PC-9 (cell line): ENCODE measurements at regions not wholly inside any gene's neighbourhood (a gene's known extent, or its start where the extent isn't known, plus 50 kb on each side); places are given as distances from the start of the nearest gene placed in this dataset.

Experiments
- BruUV-seq: library from RNA; stranded (reverse); fragments of 400-500 nt; replicated peaks from 2 replicates; lab custom pipeline; 2021; lab: Mats Ljungman, UMichigan
- CTCF ChIA-PET: fragments of 300-600 bp; sonication (Branson Sonifier 250); formaldehyde crosslinking; loops from one replicate; lab custom pipeline; 2022; ENCODE audit warnings: antibody characterized with exemption; lab: Charles Lee
- POLR2A ChIA-PET: fragments of 300-600 bp; sonication (Branson Sonifier 250); formaldehyde crosslinking; loops from one replicate; lab custom pipeline; 2022; ENCODE audit warnings: antibody characterized with exemption; ENCODE audit not compliant: unreplicated experiment; lab: Charles Lee
- DNase-seq, 2 experiments: peaks; one replicate each; pipeline versions ENCODE4 v3.0.0 to v3.0.0-alpha.2; 2015 to 2022; ENCODE audit warnings: mixed read lengths in 1 of 2
- H2AFZ ChIP-seq: fragments of 200-600 bp; sonication (generic); 2 replicates; pipeline ENCODE4 v1.8.1; 2017; ENCODE audit warnings: antibody characterized with exemption
- H3F3A ChIP-seq: fragments of 200-600 bp; sonication (generic); 2 replicates; pipeline ENCODE4 v1.8.1; 2017; ENCODE audit warnings: antibody characterized with exemption, mild to moderate bottlenecking, low read depth; ENCODE audit not compliant: insufficient read depth
- H3K27ac ChIP-seq: fragments of 200-600 bp; sonication (generic); 2 replicates; pipeline ENCODE4 v1.6.1; 2016; ENCODE audit warnings: mixed run types
- H3K27me3 ChIP-seq: fragments of 200-600 bp; sonication (generic); 2 replicates; pipeline ENCODE4 v1.6.1; 2016; ENCODE audit warnings: low read depth, mixed run types; ENCODE audit not compliant: insufficient read depth
- H3K36me3 ChIP-seq: fragments of 200-600 bp; sonication (generic); 2 replicates; pipeline ENCODE4 v1.6.1; 2016; ENCODE audit warnings: low read depth, mixed run types
- H3K4me1 ChIP-seq: fragments of 200-600 bp; sonication (generic); replicated peaks from 2 replicates; pipeline ENCODE4 v1.6.1; 2016; ENCODE audit warnings: mixed run types; ENCODE audit not compliant: insufficient read depth
- H3K4me2 ChIP-seq: fragments of 200-600 bp; sonication (generic); 2 replicates; pipeline ENCODE4 v1.6.1; 2017; ENCODE audit warnings: mixed run types
- H3K4me3 ChIP-seq: fragments of 200-600 bp; sonication (generic); 2 replicates; pipeline ENCODE4 v1.6.1; 2016; ENCODE audit warnings: mixed run types
- H3K79me2 ChIP-seq: fragments of 200-600 bp; sonication (generic); 2 replicates; pipeline ENCODE4 v1.6.1; 2017; ENCODE audit warnings: low read depth, mixed run types
- H3K9me2 ChIP-seq: fragments of 200-600 bp; sonication (generic); 2 replicates; pipeline ENCODE4 v1.8.1; 2017; ENCODE audit warnings: mild to moderate bottlenecking; ENCODE audit not compliant: insufficient read depth
- H3K9me3 ChIP-seq: fragments of 200-600 bp; sonication (generic); 2 replicates; pipeline ENCODE4 v1.8.1; 2016; ENCODE audit warnings: low read depth; ENCODE audit not compliant: insufficient read depth
- H4K20me1 ChIP-seq: fragments of 200-600 bp; sonication (generic); 2 replicates; pipeline ENCODE4 v1.8.1; 2017; ENCODE audit not compliant: insufficient read depth
- CTCF ChIP-seq: fragments of 200-600 bp; sonication (generic); conservative IDR thresholded peaks from 2 replicates; pipeline ENCODE4 v1.6.1; 2017; ENCODE audit warnings: mixed run types, antibody characterized with exemption, mild to moderate bottlenecking, moderate library complexity
- EZH2 ChIP-seq: fragments of 200-600 bp; sonication (generic); IDR thresholded peaks from 2 replicates; pipeline ENCODE4 v1.8.0; 2017; ENCODE audit warnings: antibody characterized with exemption, low read depth
- intact Hi-C: fragments of 100-400 bp; cut with micrococcal nuclease; formaldehyde crosslinking; loops from one replicate; pipeline ENCODE4 v1.10.0; 2022; ENCODE audit not compliant: unreplicated experiment

GRCh38 chr6:119881416-119881815 is 531.9 kb upstream of the MAN1A1 start:
- TF ChIP-seq CTCF, result no peak
- no peak for TF ChIP-seq EZH2
- Histone ChIP-seq H3K27me3 (no peaks in the 10 kb centered on the region), H3K9me3 (peaks cover 7% of the 10 kb centered on the region; the same call in 1 of the 2 replicates), H3K79me2 (no peaks in the 10 kb centered on the region), H3K27ac (no peak overlapping the region), H2AFZ (no peak overlapping the region), H4K20me1 (no peaks in the 10 kb centered on the region), H3K4me1 (no peaks in the 10 kb centered on the region), H3F3A (no peaks in the 10 kb centered on the region), H3K4me2 (no peak overlapping the region), H3K9me2 (no peaks in the 10 kb centered on the region), H3K4me3 (no peak overlapping the region), H3K36me3 (no peaks in the 10 kb centered on the region)
- BruUV-seq, result no TSS peak
- POLR2A ChIA-PET, result no interaction called here
- DNase-seq, result no peak
- CTCF ChIA-PET, result interaction anchor here (0.6 kb wide), 1 partner anchor 311 kb away, joined by 5 read pairs; no protein-coding TSS in a partner anchor
- intact Hi-C loops, result no loop called here

GRCh38 chr6:119880840-119881239 is 531.3 kb upstream of the MAN1A1 start:
- ChIA-PET CTCF (no interaction called here), POLR2A (no interaction called here)
- Histone ChIP-seq H3K4me2 (no peak overlapping the region), H3K9me2 (no peaks in the 10 kb centered on the region), H3K27me3 (no peaks in the 10 kb centered on the region), H3F3A (no peaks in the 10 kb centered on the region), H3K4me1 (no peaks in the 10 kb centered on the region), H3K36me3 (no peaks in the 10 kb centered on the region), H3K27ac (no peak overlapping the region), H3K9me3 (peaks cover 7% of the 10 kb centered on the region; the same call in 1 of the 2 replicates), H3K79me2 (no peaks in the 10 kb centered on the region), H4K20me1 (no peaks in the 10 kb centered on the region), H2AFZ (no peak overlapping the region), H3K4me3 (no peak overlapping the region)
- no TSS peak for BruUV-seq
- no peak for DNase-seq
- intact Hi-C loops, result no loop called here
- TF ChIP-seq CTCF (no peak), EZH2 (no peak)

- H3K27ac ChIP-seq, result no peak overlapping the region
- no peaks in the 10 kb centered on the region for H3K27me3 ChIP-seq
- H3F3A ChIP-seq, result no peaks in the 10 kb centered on the region
- ChIA-PET POLR2A (no interaction called here), CTCF (no interaction called here)
- no TSS peak for BruUV-seq
- no peaks in the 10 kb centered on the region for H3K36me3 ChIP-seq
- no peak for TF ChIP-seq EZH2
- TF ChIP-seq CTCF, result no peak
- H4K20me1 ChIP-seq, result no peaks in the 10 kb centered on the region
- 0 out of 2 replicates have a peak, but pooled peaks cover 4% of the 10 kb centered on the region for H3K9me3 ChIP-seq
- no peak overlapping the region for H3K4me2 ChIP-seq
- no peak overlapping the region for H3K4me3 ChIP-seq
- intact Hi-C loops, result no loop called here
- no peak for DNase-seq
- no peak overlapping the region for H2AFZ ChIP-seq
- H3K9me2 ChIP-seq, result no peaks in the 10 kb centered on the region
- H3K79me2 ChIP-seq, result no peaks in the 10 kb centered on the region
- H3K4me1 ChIP-seq, result no peaks in the 10 kb centered on the region
These were observed 530.2 kb upstream of the MAN1A1 start for GRCh38 chr6:119879731-119880130.
